PC-9 (cell line): ENCODE measurements at regions not wholly inside any gene's neighbourhood (a gene's known extent, or its start where the extent isn't known, plus 50 kb on each side); places are given as distances from the start of the nearest gene placed in this dataset.

Experiments
- EZH2 ChIP-seq: fragments of 200-600 bp; sonication (generic); IDR thresholded peaks from 2 replicates; pipeline ENCODE4 v1.8.0; 2017; ENCODE audit warnings: antibody characterized with exemption, low read depth
- TF ChIP-seq, protein P1 (sequence below): fragments of 200-600 bp; sonication (generic); conservative IDR thresholded peaks from 2 replicates; pipeline ENCODE4 v1.6.1; 2017; ENCODE audit warnings: mixed run types, antibody characterized with exemption, mild to moderate bottlenecking, moderate library complexity

DNA sequence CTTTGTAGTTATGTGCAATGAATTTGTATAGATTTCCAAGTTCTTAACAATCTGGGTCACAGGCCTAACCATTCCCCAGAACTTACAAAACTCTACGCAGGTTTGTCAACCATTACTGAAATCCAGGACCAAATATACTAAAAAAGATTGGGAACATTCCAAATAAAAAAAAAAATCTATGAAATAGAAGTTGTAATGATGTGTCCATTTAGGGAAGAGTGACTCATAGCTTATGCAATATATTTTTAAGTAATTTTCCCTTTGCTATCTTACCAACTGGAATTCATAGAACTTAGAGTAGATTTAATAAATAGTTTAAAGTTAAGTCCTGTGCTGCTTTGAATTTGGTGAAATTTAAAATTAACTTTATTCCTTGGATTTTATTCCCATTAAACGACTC is 393.2 kb downstream of the PMP22 start:
- TF ChIP-seq, protein P1, sequence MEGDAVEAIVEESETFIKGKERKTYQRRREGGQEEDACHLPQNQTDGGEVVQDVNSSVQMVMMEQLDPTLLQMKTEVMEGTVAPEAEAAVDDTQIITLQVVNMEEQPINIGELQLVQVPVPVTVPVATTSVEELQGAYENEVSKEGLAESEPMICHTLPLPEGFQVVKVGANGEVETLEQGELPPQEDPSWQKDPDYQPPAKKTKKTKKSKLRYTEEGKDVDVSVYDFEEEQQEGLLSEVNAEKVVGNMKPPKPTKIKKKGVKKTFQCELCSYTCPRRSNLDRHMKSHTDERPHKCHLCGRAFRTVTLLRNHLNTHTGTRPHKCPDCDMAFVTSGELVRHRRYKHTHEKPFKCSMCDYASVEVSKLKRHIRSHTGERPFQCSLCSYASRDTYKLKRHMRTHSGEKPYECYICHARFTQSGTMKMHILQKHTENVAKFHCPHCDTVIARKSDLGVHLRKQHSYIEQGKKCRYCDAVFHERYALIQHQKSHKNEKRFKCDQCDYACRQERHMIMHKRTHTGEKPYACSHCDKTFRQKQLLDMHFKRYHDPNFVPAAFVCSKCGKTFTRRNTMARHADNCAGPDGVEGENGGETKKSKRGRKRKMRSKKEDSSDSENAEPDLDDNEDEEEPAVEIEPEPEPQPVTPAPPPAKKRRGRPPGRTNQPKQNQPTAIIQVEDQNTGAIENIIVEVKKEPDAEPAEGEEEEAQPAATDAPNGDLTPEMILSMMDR: no peak
- no peak for TF ChIP-seq EZH2
